ENCODE measurements at regions not wholly inside any gene's neighbourhood (a gene's known extent, or its start where the extent isn't known, plus 50 kb on each side); places are given as distances from the start of the nearest gene placed in this dataset.

- POLR2A ChIA-PET: no interaction called here
- CTCF ChIA-PET: interaction anchor here (0.7 kb wide), 1 partner anchor 759 kb away, joined by 3 read pairs; no protein-coding TSS in a partner anchor
- 92% methylated on average over 3 of the region's 6 CpGs for WGBS (ENCODE audit: insufficient coverage)
These were observed 63.9 kb upstream of the NHSL1 start for GRCh38 chr6:138563231-138563630.

GRCh38 chr6:138563650-138564049, 64.4 kb upstream of the NHSL1 start:
- no peak overlapping the region for H3K4me3 ChIP-seq (ENCODE audit: control insufficient read depth in 1 of 7, extremely low read depth in 1 of 7, insufficient read depth in 4 of 7, low read depth in 2 of 7, low read length in 6 of 7)
- H3K27ac ChIP-seq (ENCODE audit: insufficient read depth in 1 of 2, low read depth in 1 of 2, low read length in 2 of 2, poor library complexity in 1 of 2, severe bottlenecking in 2 of 2): no peak overlapping the region
- CTCF ChIA-PET: interaction anchor here (0.7 kb wide), 1 partner anchor 759 kb away, joined by 3 read pairs; no protein-coding TSS in a partner anchor
- WGBS (ENCODE audit: insufficient coverage): 96% methylated on average over 3 of the region's 3 CpGs
- no peaks in the 10 kb centered on the region for H3K9me3 ChIP-seq (ENCODE audit: control extremely low read depth in 1 of 5, control insufficient read depth in 4 of 5, insufficient read depth in 2 of 5, low read depth in 1 of 5, low read length in 4 of 5)
- H3K36me3 ChIP-seq (ENCODE audit: control insufficient read depth in 4 of 4, insufficient read depth in 4 of 4, low read length in 3 of 4): no peaks in the 10 kb centered on the region
- H3K27me3 ChIP-seq (replicated peaks in 2 of 5; ENCODE audit: control insufficient read depth in 4 of 5, insufficient read depth in 5 of 5, low read length in 4 of 5): no peaks in the 10 kb centered on the region
- POLR2A ChIA-PET: no interaction called here
- no peaks in the 10 kb centered on the region for H3K4me1 ChIP-seq (ENCODE audit: control extremely low read depth in 1 of 4, control insufficient read depth in 4 of 4, insufficient read depth in 4 of 4, low read length in 3 of 4)
- DNase-seq: no peak

More at GRCh38 chr6:138563231-138563630, 63.9 kb upstream of the NHSL1 start:
- Histone ChIP-seq H3K9me3 (ENCODE audit: control extremely low read depth in 1 of 5, control insufficient read depth in 4 of 5, insufficient read depth in 2 of 5, low read depth in 1 of 5, low read length in 4 of 5) (no peaks in the 10 kb centered on the region), H3K27ac (ENCODE audit: insufficient read depth in 1 of 2, low read depth in 1 of 2, low read length in 2 of 2, poor library complexity in 1 of 2, severe bottlenecking in 2 of 2) (no peak overlapping the region), H3K4me3 (ENCODE audit: control insufficient read depth in 1 of 7, extremely low read depth in 1 of 7, insufficient read depth in 4 of 7, low read depth in 2 of 7, low read length in 6 of 7) (no peak overlapping the region), H3K27me3 (replicated peaks in 2 of 5; ENCODE audit: control insufficient read depth in 4 of 5, insufficient read depth in 5 of 5, low read length in 4 of 5) (no peaks in the 10 kb centered on the region), H3K4me1 (ENCODE audit: control extremely low read depth in 1 of 4, control insufficient read depth in 4 of 4, insufficient read depth in 4 of 4, low read length in 3 of 4) (no peaks in the 10 kb centered on the region), H3K36me3 (ENCODE audit: control insufficient read depth in 4 of 4, insufficient read depth in 4 of 4, low read length in 3 of 4) (no peaks in the 10 kb centered on the region)
- no peak for DNase-seq

- ChIA-PET CTCF (no interaction called here), POLR2A (no interaction called here)
- Histone ChIP-seq H3K9me3 (ENCODE audit: control extremely low read depth in 1 of 5, control insufficient read depth in 4 of 5, insufficient read depth in 2 of 5, low read depth in 1 of 5, low read length in 4 of 5) (no peaks in the 10 kb centered on the region), H3K4me3 (ENCODE audit: control insufficient read depth in 1 of 7, extremely low read depth in 1 of 7, insufficient read depth in 4 of 7, low read depth in 2 of 7, low read length in 6 of 7) (no peak overlapping the region), H3K27me3 (replicated peaks in 2 of 5; ENCODE audit: control insufficient read depth in 4 of 5, insufficient read depth in 5 of 5, low read length in 4 of 5) (no peaks in the 10 kb centered on the region), H3K4me1 (ENCODE audit: control extremely low read depth in 1 of 4, control insufficient read depth in 4 of 4, insufficient read depth in 4 of 4, low read length in 3 of 4) (no peaks in the 10 kb centered on the region), H3K27ac (ENCODE audit: insufficient read depth in 1 of 2, low read depth in 1 of 2, low read length in 2 of 2, poor library complexity in 1 of 2, severe bottlenecking in 2 of 2) (no peak overlapping the region), H3K36me3 (ENCODE audit: control insufficient read depth in 4 of 4, insufficient read depth in 4 of 4, low read length in 3 of 4) (no peaks in the 10 kb centered on the region)
- DNase-seq: no peak
- 100% methylated on average over 4 of the region's 5 CpGs for WGBS (ENCODE audit: insufficient coverage)
These were observed 65.0 kb upstream of the NHSL1 start for GRCh38 chr6:138564170-138564721.

- Histone ChIP-seq H3K4me3 (ENCODE audit: control insufficient read depth in 1 of 7, extremely low read depth in 1 of 7, insufficient read depth in 4 of 7, low read depth in 2 of 7, low read length in 6 of 7) (no peak overlapping the region), H3K27ac (ENCODE audit: insufficient read depth in 1 of 2, low read depth in 1 of 2, low read length in 2 of 2, poor library complexity in 1 of 2, severe bottlenecking in 2 of 2) (no peak overlapping the region), H3K4me1 (ENCODE audit: control extremely low read depth in 1 of 4, control insufficient read depth in 4 of 4, insufficient read depth in 4 of 4, low read length in 3 of 4) (peaks cover 0 to 6% (median 1%) of the 10 kb centered on the region in 4 experiments), H3K36me3 (ENCODE audit: control insufficient read depth in 4 of 4, insufficient read depth in 4 of 4, low read length in 3 of 4) (no peaks in the 10 kb centered on the region), H3K9me3 (ENCODE audit: control extremely low read depth in 1 of 5, control insufficient read depth in 4 of 5, insufficient read depth in 2 of 5, low read depth in 1 of 5, low read length in 4 of 5) (no peaks in the 10 kb centered on the region), H3K27me3 (replicated peaks in 2 of 5; ENCODE audit: control insufficient read depth in 4 of 5, insufficient read depth in 5 of 5, low read length in 4 of 5) (peaks cover 0 to 3% (median 0%) of the 10 kb centered on the region in 5 experiments)
- 97% methylated on average over 8 of the region's 9 CpGs for WGBS (ENCODE audit: insufficient coverage)
- CTCF ChIA-PET: interaction anchor here (1.3 to 1.8 kb wide), 2 partner anchors 21 to 46 kb away, joined by 3 to 5 read pairs; no protein-coding TSS in a partner anchor
- DNase-seq: no peak
- POLR2A ChIA-PET: no interaction called here
These were observed 67.8 kb upstream of the NHSL1 start for GRCh38 chr6:138567052-138567451.

GRCh38 chr6:138568997-138569396, 69.7 kb upstream of the NHSL1 start:
- POLR2A ChIA-PET: no interaction called here
- Histone ChIP-seq H3K4me3 (ENCODE audit: control insufficient read depth in 1 of 7, extremely low read depth in 1 of 7, insufficient read depth in 4 of 7, low read depth in 2 of 7, low read length in 6 of 7) (no peak overlapping the region), H3K4me1 (ENCODE audit: control extremely low read depth in 1 of 4, control insufficient read depth in 4 of 4, insufficient read depth in 4 of 4, low read length in 3 of 4) (peaks cover 0 to 11% (median 6%) of the 10 kb centered on the region in 4 experiments), H3K36me3 (ENCODE audit: control insufficient read depth in 4 of 4, insufficient read depth in 4 of 4, low read length in 3 of 4) (no peaks in the 10 kb centered on the region), H3K27ac (ENCODE audit: insufficient read depth in 1 of 2, low read depth in 1 of 2, low read length in 2 of 2, poor library complexity in 1 of 2, severe bottlenecking in 2 of 2) (no peak overlapping the region), H3K27me3 (replicated peaks in 2 of 5; ENCODE audit: control insufficient read depth in 4 of 5, insufficient read depth in 5 of 5, low read length in 4 of 5) (peaks cover 0 to 3% (median 0%) of the 10 kb centered on the region in 5 experiments), H3K9me3 (ENCODE audit: control extremely low read depth in 1 of 5, control insufficient read depth in 4 of 5, insufficient read depth in 2 of 5, low read depth in 1 of 5, low read length in 4 of 5) (no peaks in the 10 kb centered on the region)
- CTCF ChIA-PET: interaction anchor here (0.6 to 1.6 kb wide), 6 partner anchors 23 to 453 kb away, joined by 3 read pairs; no protein-coding TSS in a partner anchor
- WGBS (ENCODE audit: insufficient coverage): 100% methylated on average over 4 of the region's 8 CpGs
- no peak for DNase-seq

GRCh38 chr6:138569554-138569953, 70.3 kb upstream of the NHSL1 start:
- WGBS (ENCODE audit: insufficient coverage): 86% methylated on average over 1 of the region's 2 CpGs
- H3K27ac ChIP-seq (ENCODE audit: insufficient read depth in 1 of 2, low read depth in 1 of 2, low read length in 2 of 2, poor library complexity in 1 of 2, severe bottlenecking in 2 of 2): no peak overlapping the region
- POLR2A ChIA-PET: no interaction called here

GRCh38 chr6:138569970-138570724, 70.9 kb upstream of the NHSL1 start:
- H3K27me3 ChIP-seq (replicated peaks in 2 of 5; ENCODE audit: control insufficient read depth in 4 of 5, insufficient read depth in 5 of 5, low read length in 4 of 5): peaks cover 0 to 3% (median 0%) of the 10 kb centered on the region in 5 experiments
- no peak for DNase-seq
- H3K27ac ChIP-seq (ENCODE audit: insufficient read depth in 1 of 2, low read depth in 1 of 2, low read length in 2 of 2, poor library complexity in 1 of 2, severe bottlenecking in 2 of 2): no peak overlapping the region
- H3K4me1 ChIP-seq (ENCODE audit: control extremely low read depth in 1 of 4, control insufficient read depth in 4 of 4, insufficient read depth in 4 of 4, low read length in 3 of 4): peaks cover 0 to 11% (median 6%) of the 10 kb centered on the region in 4 experiments
- ChIA-PET POLR2A (no interaction called here), CTCF (interaction anchor here (1.6 to 1.7 kb wide), 2 partner anchors 18 to 41 kb away, joined by 3 to 4 read pairs; no protein-coding TSS in a partner anchor)
- H3K9me3 ChIP-seq (ENCODE audit: control extremely low read depth in 1 of 5, control insufficient read depth in 4 of 5, insufficient read depth in 2 of 5, low read depth in 1 of 5, low read length in 4 of 5): no peaks in the 10 kb centered on the region
- 96% methylated on average over 7 of the region's 7 CpGs for WGBS (ENCODE audit: insufficient coverage)
- no peak overlapping the region for H3K4me3 ChIP-seq (ENCODE audit: control insufficient read depth in 1 of 7, extremely low read depth in 1 of 7, insufficient read depth in 4 of 7, low read depth in 2 of 7, low read length in 6 of 7)
- H3K36me3 ChIP-seq (ENCODE audit: control insufficient read depth in 4 of 4, insufficient read depth in 4 of 4, low read length in 3 of 4): no peaks in the 10 kb centered on the region

More at GRCh38 chr6:138569554-138569953, 70.3 kb upstream of the NHSL1 start:
- Histone ChIP-seq H3K4me1 (ENCODE audit: control extremely low read depth in 1 of 4, control insufficient read depth in 4 of 4, insufficient read depth in 4 of 4, low read length in 3 of 4) (peaks cover 0 to 11% (median 6%) of the 10 kb centered on the region in 4 experiments), H3K27me3 (replicated peaks in 2 of 5; ENCODE audit: control insufficient read depth in 4 of 5, insufficient read depth in 5 of 5, low read length in 4 of 5) (peaks cover 0 to 3% (median 0%) of the 10 kb centered on the region in 5 experiments), H3K4me3 (ENCODE audit: control insufficient read depth in 1 of 7, extremely low read depth in 1 of 7, insufficient read depth in 4 of 7, low read depth in 2 of 7, low read length in 6 of 7) (no peak overlapping the region), H3K36me3 (ENCODE audit: control insufficient read depth in 4 of 4, insufficient read depth in 4 of 4, low read length in 3 of 4) (no peaks in the 10 kb centered on the region), H3K9me3 (ENCODE audit: control extremely low read depth in 1 of 5, control insufficient read depth in 4 of 5, insufficient read depth in 2 of 5, low read depth in 1 of 5, low read length in 4 of 5) (no peaks in the 10 kb centered on the region)
- CTCF ChIA-PET: interaction anchor here (1.1 to 1.6 kb wide), 2 partner anchors 41 to 453 kb away, joined by 3 read pairs; no protein-coding TSS in a partner anchor
- no peak for DNase-seq

Measured in common myeloid progenitor, CD34-positive (primary cell).